GM18867 (cell line): ENCODE measurements at regions not wholly inside any gene's neighbourhood (a gene's known extent, or its start where the extent isn't known, plus 50 kb on each side); places are given as distances from the start of the nearest gene placed in this dataset.
"Not testable (repeated sequence)": the region's sequence is repeated elsewhere in the genome, so short reads cannot be mapped to it uniquely, and the experiment has no call there.

Experiments
- ATAC-seq: cut with Tn5 transposase; IDR thresholded peaks from one replicate; pipeline ENCODE4 v1.9.1; 2021; ENCODE audit warnings: mild to moderate bottlenecking, moderate library complexity; ENCODE audit not compliant: unreplicated experiment

DNA sequence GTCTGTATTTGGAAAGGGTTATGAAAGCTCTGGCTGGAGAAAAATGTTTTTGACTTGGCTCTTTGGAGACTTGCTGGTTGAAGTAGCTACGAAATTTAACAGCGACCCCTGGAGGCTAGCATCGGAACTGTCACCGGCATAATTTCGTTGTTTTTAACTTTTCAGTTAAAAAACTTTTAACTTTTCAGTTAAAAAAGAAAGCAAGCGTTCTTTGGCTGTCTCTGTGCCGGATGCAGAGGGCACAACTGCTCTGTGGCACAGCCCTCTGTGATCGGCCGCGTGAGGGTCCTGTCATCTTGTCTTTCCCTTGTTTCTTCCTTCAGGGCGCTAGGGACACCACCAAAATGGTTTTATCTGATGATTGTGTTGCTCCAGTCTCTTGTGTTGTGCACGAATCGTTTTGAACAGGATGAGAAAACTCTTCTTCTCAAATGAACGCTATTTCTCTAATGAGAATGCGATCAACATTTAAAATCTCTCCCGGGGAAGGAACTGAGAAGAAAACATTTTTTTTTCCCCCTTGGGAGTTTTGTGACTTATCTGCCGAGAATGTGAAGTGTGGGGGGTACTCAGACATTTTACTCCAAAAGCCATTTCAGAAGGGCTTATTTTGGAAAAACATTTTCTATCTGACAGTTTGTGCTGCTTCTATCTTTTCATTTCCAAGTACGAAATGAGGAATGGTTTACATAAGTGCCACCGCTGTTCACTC is 57.1 kb downstream of the ADCYAP1 start:
- no peak for ATAC-seq

- ATAC-seq: no peak
These were observed 58.6 kb downstream of the ADCYAP1 start for GRCh38 chr18:963276-963675.

GRCh38 chr18:965921-966758 is 61.5 kb downstream of the ADCYAP1 start:
- ATAC-seq: no peak

DNA sequence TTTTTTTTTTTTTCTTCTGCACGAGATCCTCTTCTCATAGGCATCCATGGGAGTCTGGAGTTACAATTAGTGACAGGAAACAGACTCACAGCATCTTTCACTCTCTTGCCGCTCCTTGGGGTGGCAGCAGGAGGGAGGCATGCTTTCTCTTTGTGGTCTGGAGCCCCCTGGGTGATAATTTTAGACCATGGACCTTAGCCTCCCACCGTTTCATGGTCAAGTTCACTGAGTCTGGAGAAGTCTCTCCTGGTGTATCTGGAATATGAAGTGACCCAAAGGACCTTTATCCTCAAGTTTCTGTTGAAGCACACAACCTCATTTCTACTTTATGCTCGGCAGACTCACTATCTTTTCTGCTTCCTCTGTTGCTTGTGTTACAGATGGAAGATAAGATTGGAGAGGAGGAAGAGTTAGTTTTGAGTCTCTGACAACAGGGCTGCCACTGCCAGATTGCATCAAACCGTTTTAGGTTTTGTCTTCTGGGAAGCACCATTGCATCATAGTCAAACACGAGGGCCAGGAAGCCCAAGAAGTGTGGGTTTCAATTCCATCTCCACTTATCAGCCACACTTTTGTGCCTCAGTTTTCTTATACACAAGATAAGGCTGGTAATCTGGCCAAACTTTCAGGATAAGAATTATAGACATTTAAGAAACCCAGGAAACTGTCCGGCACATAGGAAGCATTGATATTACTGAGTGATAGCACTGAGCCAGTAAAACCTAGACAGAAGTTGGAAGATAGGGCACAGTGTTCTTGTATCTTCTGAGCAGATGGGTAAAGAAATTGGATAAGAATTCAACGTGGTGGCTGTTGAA is 62.3 kb downstream of the ADCYAP1 start:
- ATAC-seq: no peak

- not testable (repeated sequence) for ATAC-seq
These were observed 64.2 kb downstream of the ADCYAP1 start for GRCh38 chr18:968910-969309.

DNA sequence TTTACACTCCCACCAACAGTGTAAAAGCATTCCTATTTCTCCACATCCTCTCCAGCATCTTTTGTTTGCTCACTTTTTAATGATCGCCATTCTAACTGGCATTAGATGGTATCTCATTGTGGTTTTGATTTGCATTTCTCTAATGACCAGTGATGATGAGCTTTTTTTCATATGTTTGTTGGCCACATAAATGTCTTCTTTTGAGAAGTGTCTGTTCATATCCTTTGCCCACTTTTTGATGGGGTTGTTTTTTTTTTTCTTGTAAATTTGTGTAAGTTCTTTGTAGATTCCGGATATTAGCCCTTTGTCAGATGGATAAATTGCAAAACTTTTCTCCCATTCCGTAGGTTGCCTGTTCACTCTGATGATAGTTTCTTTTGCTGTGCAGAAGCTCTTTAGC is 64.6 kb downstream of the ADCYAP1 start:
- ATAC-seq: not testable (repeated sequence)

GRCh38 chr18:974606-975005 is 69.9 kb downstream of the ADCYAP1 start:
- ATAC-seq: not testable (repeated sequence)

DNA sequence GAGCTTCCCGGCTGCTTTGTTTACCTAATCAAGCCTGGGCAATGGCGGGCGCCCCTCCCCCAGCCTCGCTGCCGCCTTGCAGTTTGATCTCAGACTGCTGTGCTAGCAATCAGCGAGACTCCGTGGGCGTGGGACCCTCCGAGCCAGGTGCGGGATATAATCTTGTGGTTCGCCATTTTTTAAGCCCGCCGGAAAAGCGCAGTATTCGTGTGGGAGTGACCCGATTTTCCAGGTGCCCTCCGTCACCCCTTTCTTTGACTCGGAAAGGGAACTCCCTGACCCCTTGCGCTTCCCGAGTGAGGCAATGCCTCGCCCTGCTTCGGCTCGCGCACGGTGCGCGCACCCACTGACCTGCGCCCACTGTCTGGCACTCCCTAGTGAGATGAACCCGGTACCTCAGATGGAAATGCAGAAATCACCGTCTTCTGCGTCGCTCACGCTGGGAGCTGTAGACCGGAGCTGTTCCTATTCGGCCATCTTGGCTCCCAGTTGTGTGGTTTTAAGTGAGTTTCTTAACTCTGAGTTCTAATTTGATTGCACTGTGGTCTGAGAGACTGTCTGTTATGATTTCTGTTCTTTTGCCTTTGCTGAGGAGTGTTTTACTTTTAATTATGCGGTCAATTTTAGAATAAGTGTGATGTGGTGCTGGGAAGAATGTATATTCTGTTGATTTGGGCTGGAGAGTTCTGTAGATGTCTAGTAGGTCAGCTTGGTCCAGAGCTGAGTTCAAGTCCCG is 71.9 kb downstream of the ADCYAP1 start:
- ATAC-seq: not testable (repeated sequence)

DNA sequence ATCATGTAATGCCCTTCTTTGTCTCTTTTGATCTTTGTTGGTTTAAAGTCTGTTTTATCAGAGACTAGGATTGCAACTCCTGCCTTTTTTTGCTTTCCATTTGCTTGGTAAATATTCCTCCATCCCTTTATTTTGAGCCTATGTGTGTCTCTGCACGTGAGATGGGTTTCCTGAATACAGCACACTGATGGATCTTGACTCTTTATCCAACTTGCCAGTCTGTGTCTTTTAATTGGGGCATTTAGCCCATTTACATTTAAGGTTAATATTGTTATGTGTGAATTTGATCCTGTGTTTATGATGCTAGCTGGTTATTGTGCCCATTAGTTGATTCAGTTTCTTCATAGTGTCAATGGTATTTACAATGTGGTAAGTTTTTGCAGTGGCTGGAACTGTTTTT is 72.7 kb downstream of the ADCYAP1 start:
- ATAC-seq: not testable (repeated sequence)

GRCh38 chr18:977732-978131 is 73.1 kb downstream of the ADCYAP1 start:
- ATAC-seq: not testable (repeated sequence)

GRCh38 chr18:980586-980985 is 75.9 kb downstream of the ADCYAP1 start:
- ATAC-seq: no peak

GRCh38 chr18:984004-984403 is 79.3 kb downstream of the ADCYAP1 start:
- no peak for ATAC-seq

- no peak for ATAC-seq
These were observed 80.6 kb downstream of the ADCYAP1 start for GRCh38 chr18:985212-985661.

DNA sequence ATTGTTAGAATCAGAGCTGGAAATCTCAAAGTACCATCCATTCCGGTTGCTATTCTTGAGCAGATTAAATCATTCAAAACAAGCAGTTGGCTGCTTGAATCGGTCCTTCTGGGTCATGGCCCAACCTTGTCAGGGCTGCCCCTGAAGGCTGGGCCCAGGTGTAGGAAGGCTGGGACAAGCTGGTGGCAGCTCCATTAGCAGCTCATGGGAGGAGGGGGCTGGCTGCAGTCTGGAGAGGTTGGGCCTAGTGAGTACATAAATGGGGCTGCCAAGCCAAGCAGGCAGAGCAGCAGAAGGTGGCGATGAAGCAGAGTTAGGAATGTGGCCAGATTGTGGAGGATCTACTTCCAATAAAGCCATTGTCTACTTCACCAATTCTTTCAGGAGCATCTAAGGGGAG is 81.4 kb downstream of the ADCYAP1 start:
- no peak for ATAC-seq

GRCh38 chr18:986552-986951 is 81.9 kb downstream of the ADCYAP1 start:
- no peak for ATAC-seq

DNA sequence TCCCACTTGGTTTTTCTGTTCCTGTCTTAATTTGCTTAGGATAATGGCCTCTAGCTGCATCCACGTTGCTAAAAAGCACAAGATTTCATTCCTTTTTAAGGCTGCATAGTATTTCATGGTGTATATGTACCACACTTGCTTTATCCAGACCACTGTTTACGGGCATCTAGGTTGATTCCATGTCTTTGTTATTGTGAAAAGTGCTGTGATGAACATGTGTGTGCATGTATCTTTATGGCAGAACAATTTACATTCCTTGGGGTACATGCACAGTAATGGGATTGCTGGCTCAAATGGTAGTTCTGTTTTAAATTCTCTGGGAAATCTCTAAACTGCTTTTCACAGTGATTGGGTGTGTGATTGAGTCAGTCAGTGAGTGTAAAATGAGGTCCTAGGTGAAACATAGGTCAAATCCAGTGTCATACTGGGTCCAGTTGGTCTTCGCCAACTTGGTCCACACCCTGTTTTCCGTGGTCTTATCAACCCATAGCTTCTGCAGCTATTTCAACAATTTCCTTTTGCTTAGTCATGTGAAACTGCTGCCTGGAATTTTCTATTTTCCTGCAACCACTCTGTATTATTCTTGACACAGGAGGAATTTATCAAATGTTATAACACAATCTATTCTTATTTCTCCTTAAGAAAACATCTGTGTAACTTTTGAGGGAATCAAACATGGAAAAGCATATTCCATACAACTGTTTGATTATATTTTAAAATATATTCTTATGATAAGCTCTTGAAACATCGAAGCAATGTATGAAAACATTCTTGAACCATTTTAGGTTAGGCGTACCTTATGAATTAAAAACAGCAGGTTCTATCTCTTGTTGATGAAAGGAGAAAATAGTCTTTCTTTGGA is 82.9 kb downstream of the ADCYAP1 start:
- no peak for ATAC-seq

DNA sequence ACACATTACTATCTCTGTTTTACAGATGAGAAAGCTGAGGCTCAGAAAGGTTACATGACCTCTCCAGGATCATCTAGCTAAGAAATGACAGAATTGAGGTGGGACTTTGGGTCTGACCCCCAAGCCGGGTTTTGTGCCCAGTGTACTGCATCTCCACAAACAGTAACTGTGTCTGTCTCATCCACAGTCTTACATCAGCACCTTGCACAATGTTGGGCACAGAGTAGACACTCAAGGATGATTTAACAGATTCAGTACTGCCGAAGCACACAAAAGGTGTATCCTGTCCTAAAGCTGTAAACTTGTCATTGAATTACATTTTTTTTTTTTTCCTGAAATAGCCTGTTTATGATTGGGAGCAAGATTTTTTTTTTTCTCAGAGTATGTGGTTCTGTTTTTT is 84.8 kb downstream of the ADCYAP1 start:
- no peak for ATAC-seq

DNA sequence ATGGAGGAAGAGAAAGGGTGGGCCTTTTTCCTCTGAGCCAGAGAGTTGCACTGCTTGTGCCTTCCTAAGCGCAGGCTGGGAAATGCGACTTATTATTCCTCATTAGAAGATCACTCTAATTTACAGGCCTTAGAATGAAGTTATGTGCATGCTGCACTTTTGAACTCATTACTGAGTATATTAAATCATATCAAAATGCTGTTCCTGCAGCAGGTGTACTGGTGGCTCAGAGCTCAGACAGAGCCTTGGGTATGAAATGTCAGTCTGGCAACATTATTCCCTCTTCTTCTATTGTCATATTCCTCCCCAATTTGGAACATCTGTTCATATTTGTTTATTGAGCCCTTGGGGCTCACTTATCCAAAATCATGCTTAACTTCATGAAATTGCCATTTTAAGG is 85.5 kb downstream of the ADCYAP1 start:
- no peak for ATAC-seq

DNA sequence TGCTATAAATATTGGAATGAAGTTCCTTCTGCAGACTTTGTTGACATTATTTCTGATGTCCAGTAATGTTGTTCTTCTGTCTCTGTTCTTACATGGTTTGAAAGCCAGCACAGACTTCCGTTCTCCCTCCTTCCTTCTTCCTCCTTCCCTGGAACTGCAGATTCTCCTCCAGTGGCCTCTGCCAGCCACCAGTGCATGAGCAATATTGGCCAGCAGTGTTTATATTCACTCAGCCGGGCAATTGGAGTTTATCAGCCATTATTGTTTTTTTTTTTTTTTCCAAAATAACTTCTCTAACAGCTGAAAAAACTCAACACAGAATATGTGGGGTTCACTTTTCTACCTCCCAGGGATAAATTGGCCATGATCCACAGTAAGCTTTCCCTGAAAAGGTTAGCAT is 86.8 kb downstream of the ADCYAP1 start:
- no peak for ATAC-seq

- no peak for ATAC-seq
These were observed 88.9 kb downstream of the ADCYAP1 start for GRCh38 chr18:993560-993959.
